SK-N-SH treated with all-trans-retinoic acid at 6 μM for 48 hours (cell line): ENCODE measurements at regions not wholly inside any gene's neighbourhood (a gene's known extent, or its start where the extent isn't known, plus 50 kb on each side); places are given as distances from the start of the nearest gene placed in this dataset.

Experiments
- ATAC-seq: fragments of 200-7000 bp; cut with Tn5 transposase; 3 replicates; pipeline ENCODE4 v1.9.1; 2020; ENCODE audit warnings: mild to moderate bottlenecking, moderate library complexity
- ARNTL ChIP-seq: fragments of 450-650 bp; formaldehyde crosslinking; IDR thresholded peaks from 2 replicates; pipeline ENCODE4 v1.5.0; 2020; ENCODE audit warnings: low read depth, mild to moderate bottlenecking, moderate library complexity, borderline replicate concordance
- CSDC2 ChIP-seq: fragments of 250-450 bp; sonication (Bioruptor Pico); IDR thresholded peaks from 2 replicates; pipeline ENCODE4 v1.5.0; 2020; ENCODE audit warnings: mild to moderate bottlenecking, moderate library complexity
- ESRRG ChIP-seq: fragments of 250-450 bp; sonication (Bioruptor Pico); IDR thresholded peaks from 2 replicates; pipeline ENCODE4 v1.6.1; 2021; ENCODE audit warnings: mild to moderate bottlenecking
- GLIS3 ChIP-seq: fragments of 250-450 bp; sonication (Bioruptor Pico); IDR thresholded peaks from 2 replicates; pipeline ENCODE4 v1.5.0; 2020; ENCODE audit warnings: mild to moderate bottlenecking, moderate library complexity
- ISL1 ChIP-seq: fragments of 250-450 bp; sonication (Bioruptor Pico); IDR thresholded peaks from 2 replicates; pipeline ENCODE4 v2.1.2; 2022; ENCODE audit warnings: mild to moderate bottlenecking, moderate library complexity
- OSR1 ChIP-seq: fragments of 250-450 bp; sonication (Bioruptor Pico); IDR thresholded peaks from 2 replicates; pipeline ENCODE4 v1.8.0; 2022; ENCODE audit warnings: moderate library complexity, mild to moderate bottlenecking, inconsistent platforms
- PATZ1 ChIP-seq: fragments of 250-450 bp; sonication (Bioruptor Pico); IDR thresholded peaks from 2 replicates; pipeline ENCODE4 v1.8.0; 2020; ENCODE audit warnings: mild to moderate bottlenecking, moderate library complexity, borderline replicate concordance
- POU6F1 ChIP-seq: fragments of 250-450 bp; sonication (Bioruptor Pico); IDR thresholded peaks from 2 replicates; pipeline ENCODE4 v1.8.0; 2021; ENCODE audit warnings: low read depth, mild to moderate bottlenecking, moderate library complexity, borderline replicate concordance
- PPARA ChIP-seq: fragments of 250-450 bp; sonication (Bioruptor Pico); IDR thresholded peaks from 2 replicates; pipeline ENCODE4 v1.5.0; 2020; ENCODE audit warnings: mild to moderate bottlenecking, borderline replicate concordance
- RARB ChIP-seq: fragments of 250-450 bp; sonication (Bioruptor Pico); IDR thresholded peaks from 2 replicates; pipeline ENCODE4 v1.8.0; 2021; ENCODE audit warnings: mild to moderate bottlenecking, moderate library complexity
- SNAI2 ChIP-seq: fragments of 250-450 bp; sonication (Bioruptor Pico); IDR thresholded peaks from 2 replicates; pipeline ENCODE4 v1.5.0; 2020; ENCODE audit warnings: mild to moderate bottlenecking, moderate library complexity
- TCF4 ChIP-seq: fragments of 250-450 bp; sonication (Bioruptor Pico); IDR thresholded peaks from 2 replicates; pipeline ENCODE4 v1.8.0; 2021; ENCODE audit warnings: mild to moderate bottlenecking, moderate library complexity, borderline replicate concordance
- TOX ChIP-seq: fragments of 250-450 bp; sonication (Bioruptor Pico); IDR thresholded peaks from 2 replicates; pipeline ENCODE4 v1.8.0; 2021; ENCODE audit warnings: mild to moderate bottlenecking, moderate library complexity, borderline replicate concordance
- TSHZ2 ChIP-seq: fragments of 250-450 bp; sonication (Bioruptor Pico); IDR thresholded peaks from 2 replicates; pipeline ENCODE4 v1.5.0; 2020; ENCODE audit warnings: mild to moderate bottlenecking, moderate library complexity
- ZC3H10 ChIP-seq: fragments of 250-450 bp; sonication (Bioruptor Pico); IDR thresholded peaks from 2 replicates; pipeline ENCODE4 v1.5.1; 2021; ENCODE audit warnings: mild to moderate bottlenecking, moderate library complexity
- ZFP30 ChIP-seq: fragments of 450-650 bp; formaldehyde crosslinking; IDR thresholded peaks from 2 replicates; pipeline ENCODE4 v1.5.0; 2022; ENCODE audit warnings: mild to moderate bottlenecking, moderate library complexity
- ZNF565 ChIP-seq: fragments of 450-650 bp; formaldehyde crosslinking; conservative IDR thresholded peaks from 2 replicates; pipeline ENCODE4 v1.5.0; 2020; ENCODE audit warnings: low read depth, mild to moderate bottlenecking, moderate library complexity
- TF ChIP-seq, protein P1 (sequence below): fragments of 250-450 bp; sonication (Bioruptor Pico); IDR thresholded peaks from 2 replicates; pipeline ENCODE4 v1.5.1; 2020; ENCODE audit warnings: low read depth, mild to moderate bottlenecking, moderate library complexity

DNA sequence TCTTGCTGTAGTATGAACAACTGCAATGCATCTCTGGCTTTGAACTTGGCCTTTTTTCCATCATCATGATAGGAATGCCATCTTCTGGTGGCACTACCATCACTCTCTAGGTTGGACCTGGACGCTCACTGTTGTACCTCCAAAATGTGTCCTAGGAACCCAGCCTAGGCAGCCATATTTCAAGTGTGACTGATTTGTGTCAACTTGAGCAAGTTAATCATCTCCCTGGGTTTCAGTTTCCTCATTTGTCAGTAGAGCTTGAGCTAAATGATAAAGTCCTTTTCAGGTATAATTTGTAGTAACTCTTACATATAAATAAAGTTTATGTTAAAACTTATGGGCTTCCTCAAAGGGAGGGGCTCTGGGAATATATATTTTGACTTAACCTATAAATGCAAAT lies 241.7 kb upstream of the CEP162 start (continued):
- no peak for TF ChIP-seq ARNTL (CRISPR knock-in tag)
- TF ChIP-seq, protein P1, sequence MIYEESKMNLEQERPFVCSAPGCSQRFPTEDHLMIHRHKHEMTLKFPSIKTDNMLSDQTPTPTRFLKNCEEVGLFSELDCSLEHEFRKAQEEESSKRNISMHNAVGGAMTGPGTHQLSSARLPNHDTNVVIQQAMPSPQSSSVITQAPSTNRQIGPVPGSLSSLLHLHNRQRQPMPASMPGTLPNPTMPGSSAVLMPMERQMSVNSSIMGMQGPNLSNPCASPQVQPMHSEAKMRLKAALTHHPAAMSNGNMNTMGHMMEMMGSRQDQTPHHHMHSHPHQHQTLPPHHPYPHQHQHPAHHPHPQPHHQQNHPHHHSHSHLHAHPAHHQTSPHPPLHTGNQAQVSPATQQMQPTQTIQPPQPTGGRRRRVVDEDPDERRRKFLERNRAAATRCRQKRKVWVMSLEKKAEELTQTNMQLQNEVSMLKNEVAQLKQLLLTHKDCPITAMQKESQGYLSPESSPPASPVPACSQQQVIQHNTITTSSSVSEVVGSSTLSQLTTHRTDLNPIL, result no peak

DNA sequence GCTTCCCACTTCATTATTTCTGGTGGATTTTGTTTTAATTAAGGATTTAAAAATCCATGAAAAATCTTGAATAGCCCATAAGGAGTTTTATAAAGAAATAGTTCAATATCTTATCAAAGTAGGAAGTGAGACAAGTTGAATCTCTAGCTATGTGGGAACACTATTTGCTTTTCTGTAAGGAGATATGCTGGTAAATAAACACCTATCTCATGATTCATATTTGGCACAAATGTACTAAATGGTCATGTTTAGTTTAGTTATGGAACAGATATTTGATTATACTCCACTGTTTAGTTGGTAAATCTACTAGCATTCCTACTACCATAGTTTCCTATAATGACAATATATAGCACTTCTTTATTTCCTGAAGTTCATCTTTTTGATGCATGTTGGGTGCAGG lies 239.9 kb upstream of the CEP162 start:
- TF ChIP-seq TOX (CRISPR knock-in tag) (no peak), TSHZ2 (CRISPR knock-in tag) (no peak), ESRRG (CRISPR knock-in tag) (no peak), PATZ1 (no peak), GLIS3 (CRISPR knock-in tag) (no peak), PPARA (no peak), ZC3H10 (no peak), SNAI2 (CRISPR knock-in tag) (no peak), POU6F1 (CRISPR knock-in tag) (no peak), CSDC2 (CRISPR knock-in tag) (no peak), ZFP30 (CRISPR knock-in tag) (no peak), OSR1 (CRISPR knock-in tag) (no peak)
- ATAC-seq, result no peak; the same call in 2 of the 3 replicates

DNA sequence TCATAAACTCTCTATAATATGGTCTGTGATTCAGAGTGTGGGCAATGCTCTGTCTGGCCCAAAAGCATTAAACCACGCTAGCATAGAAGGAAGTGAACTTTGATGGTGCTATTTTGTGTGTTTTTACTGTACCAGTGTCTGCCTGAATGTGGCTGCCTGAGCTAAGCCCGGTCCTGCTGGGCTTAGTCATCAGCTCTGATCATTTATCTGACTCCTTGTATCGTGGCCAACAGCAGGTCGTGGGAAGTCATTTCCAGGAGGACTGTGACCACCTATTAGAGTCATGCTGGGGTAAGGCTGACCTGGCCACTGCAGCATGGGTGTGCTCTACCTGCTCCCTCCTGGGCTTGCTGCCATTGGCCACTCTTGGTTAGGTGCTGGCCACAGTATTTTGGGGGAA lies 239.1 kb upstream of the CEP162 start:
- TF ChIP-seq ISL1 (CRISPR knock-in tag) (no peak), POU6F1 (CRISPR knock-in tag) (no peak), PPARA (no peak), RARB (CRISPR knock-in tag) (no peak), TCF4 (CRISPR knock-in tag) (no peak), ZFP30 (CRISPR knock-in tag) (no peak), TSHZ2 (CRISPR knock-in tag) (no peak), ZNF565 (no peak), ZC3H10 (no peak), GLIS3 (CRISPR knock-in tag) (no peak), SNAI2 (CRISPR knock-in tag) (no peak), PATZ1 (no peak), ARNTL (CRISPR knock-in tag) (no peak)
- TF ChIP-seq, protein P1, result no peak
- ATAC-seq, result peak; percentile 88
